Lower lobe of right lung (tissue), 2 donors: ENCODE measurements at regions not wholly inside any gene's neighbourhood (a gene's known extent, or its start where the extent isn't known, plus 50 kb on each side); places are given as distances from the start of the nearest gene placed in this dataset.

Experiments used
- ATAC-seq, 2 donors: fragments of 200-7000 bp; cut with Tn5 transposase; one replicate each; pipeline ENCODE4 v1.9.1; 2020 to 2022; ENCODE audit warnings: mild to moderate bottlenecking in 2 of 2, moderate library complexity in 2 of 2
- DNase-seq: peaks from one replicate; pipeline ENCODE4 v3.0.0-alpha.2; 2020
- H3K27ac ChIP-seq: fragments of 200-600 bp; one replicate; pipeline ENCODE4 v1.8.0; 2022
- H3K27me3 ChIP-seq: fragments of 200-600 bp; one replicate; pipeline ENCODE4 v1.8.0; 2022; ENCODE audit warnings: low read depth
- H3K36me3 ChIP-seq: fragments of 200-600 bp; one replicate; pipeline ENCODE4 v1.8.0; 2022; ENCODE audit warnings: mild to moderate bottlenecking
- H3K4me1 ChIP-seq: fragments of 200-600 bp; one replicate; pipeline ENCODE4 v1.8.0; 2022
- H3K4me3 ChIP-seq: fragments of 200-600 bp; one replicate; pipeline ENCODE4 v1.8.0; 2022; ENCODE audit warnings: mild to moderate bottlenecking
- H3K9me3 ChIP-seq: fragments of 200-600 bp; one replicate; pipeline ENCODE4 v1.8.0; 2022
- intact Hi-C: fragments of 100-400 bp; cut with DNase I; formaldehyde crosslinking; loops from one replicate; pipeline ENCODE4 v1.11.0; 2022
- TF ChIP-seq, protein P1 (sequence below): fragments of 200-600 bp; IDR thresholded peaks from one replicate; pipeline ENCODE4 v1.8.0; 2022; ENCODE audit warnings: antibody characterized with exemption, mild to moderate bottlenecking
- donor health status: DM: no; HTN: yes; CAD: no; lungs with severe emphysema.

DNA sequence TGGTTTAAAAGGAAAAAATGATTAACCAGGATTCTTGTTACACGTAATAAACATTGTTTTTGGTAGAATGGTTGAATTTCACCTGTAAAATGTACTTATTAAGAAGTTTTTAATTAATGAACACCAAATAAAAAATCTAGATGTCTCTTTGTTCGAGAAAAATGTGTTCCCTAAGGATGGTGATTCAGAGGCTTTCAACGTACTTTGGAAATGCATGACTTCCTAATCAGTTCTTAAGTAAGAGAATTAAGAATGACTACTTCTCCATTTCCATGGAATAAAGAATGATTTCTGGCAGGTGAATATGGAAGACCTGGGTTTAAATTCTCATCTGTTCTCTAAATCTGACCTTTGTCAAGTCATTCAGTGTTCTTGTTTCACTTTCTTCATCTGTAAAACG is 428.6 kb downstream of the KCNH5 start:
- TF ChIP-seq, protein P1, sequence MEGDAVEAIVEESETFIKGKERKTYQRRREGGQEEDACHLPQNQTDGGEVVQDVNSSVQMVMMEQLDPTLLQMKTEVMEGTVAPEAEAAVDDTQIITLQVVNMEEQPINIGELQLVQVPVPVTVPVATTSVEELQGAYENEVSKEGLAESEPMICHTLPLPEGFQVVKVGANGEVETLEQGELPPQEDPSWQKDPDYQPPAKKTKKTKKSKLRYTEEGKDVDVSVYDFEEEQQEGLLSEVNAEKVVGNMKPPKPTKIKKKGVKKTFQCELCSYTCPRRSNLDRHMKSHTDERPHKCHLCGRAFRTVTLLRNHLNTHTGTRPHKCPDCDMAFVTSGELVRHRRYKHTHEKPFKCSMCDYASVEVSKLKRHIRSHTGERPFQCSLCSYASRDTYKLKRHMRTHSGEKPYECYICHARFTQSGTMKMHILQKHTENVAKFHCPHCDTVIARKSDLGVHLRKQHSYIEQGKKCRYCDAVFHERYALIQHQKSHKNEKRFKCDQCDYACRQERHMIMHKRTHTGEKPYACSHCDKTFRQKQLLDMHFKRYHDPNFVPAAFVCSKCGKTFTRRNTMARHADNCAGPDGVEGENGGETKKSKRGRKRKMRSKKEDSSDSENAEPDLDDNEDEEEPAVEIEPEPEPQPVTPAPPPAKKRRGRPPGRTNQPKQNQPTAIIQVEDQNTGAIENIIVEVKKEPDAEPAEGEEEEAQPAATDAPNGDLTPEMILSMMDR, result no peak
- no peaks in the 10 kb centered on the region for H3K9me3 ChIP-seq
- H3K4me3 ChIP-seq, result no peak overlapping the region
- H3K27ac ChIP-seq, result no peak overlapping the region
- H3K4me1 ChIP-seq, result no peaks in the 10 kb centered on the region
- DNase-seq (no peak), ATAC-seq (no peak)
- no peaks in the 10 kb centered on the region for H3K27me3 ChIP-seq
- H3K36me3 ChIP-seq, result no peaks in the 10 kb centered on the region
- intact Hi-C loops, result no loop called here

DNA sequence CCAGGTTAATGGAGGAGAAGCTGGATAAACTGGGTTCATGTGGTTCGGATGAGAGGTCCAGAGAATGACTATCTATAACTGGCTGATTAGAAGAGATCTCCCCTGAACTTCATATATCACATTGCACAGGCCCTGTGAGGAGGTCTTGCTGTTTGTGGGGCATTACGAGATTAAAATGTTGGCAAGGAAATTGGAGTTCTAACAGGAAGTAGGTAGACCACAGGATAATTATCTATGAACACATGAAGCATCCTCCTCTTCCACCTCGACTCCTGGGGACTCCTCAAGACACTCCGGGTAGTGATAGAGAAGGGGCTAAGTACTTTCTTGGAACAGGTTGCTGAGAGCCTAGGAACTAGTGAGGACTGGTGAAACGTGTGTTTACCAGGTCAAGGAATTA is 418.8 kb downstream of the KCNH5 start:
- intact Hi-C loops, result no loop called here
- H3K4me3 ChIP-seq, result no peak overlapping the region
- ATAC-seq (no peak), DNase-seq (no peak)
- no peaks in the 10 kb centered on the region for H3K9me3 ChIP-seq
- H3K27ac ChIP-seq, result no peak overlapping the region
- no peaks in the 10 kb centered on the region for H3K4me1 ChIP-seq
- TF ChIP-seq, protein P1, result no peak
- H3K27me3 ChIP-seq, result no peaks in the 10 kb centered on the region
- no peaks in the 10 kb centered on the region for H3K36me3 ChIP-seq

DNA sequence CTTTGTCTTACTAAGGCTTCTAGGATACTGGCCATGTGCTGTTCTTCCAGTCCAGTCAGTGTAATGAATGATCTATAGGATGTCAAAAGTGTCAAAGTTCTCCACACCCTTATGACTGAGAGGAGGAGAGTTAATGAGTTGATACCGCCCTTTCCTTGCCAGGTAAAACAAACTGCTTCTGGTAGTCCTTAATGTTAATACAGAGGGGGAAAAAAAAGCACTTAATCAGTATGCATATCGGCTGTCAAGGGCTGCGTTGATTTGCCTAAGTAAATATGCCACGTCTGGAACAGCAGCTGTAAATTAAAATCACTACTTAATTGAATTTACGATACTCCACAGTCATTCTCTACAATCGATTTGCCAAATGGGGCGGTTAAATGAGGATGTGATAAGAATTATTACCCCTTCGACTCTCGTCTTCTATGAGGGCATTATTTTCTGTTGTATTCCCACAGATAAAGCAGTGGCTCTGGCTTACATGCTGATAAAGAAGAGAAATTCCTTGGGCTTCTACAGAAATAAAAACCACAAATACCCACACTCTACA is 416.0 kb downstream of the KCNH5 start:
- intact Hi-C loops, result no loop called here

DNA sequence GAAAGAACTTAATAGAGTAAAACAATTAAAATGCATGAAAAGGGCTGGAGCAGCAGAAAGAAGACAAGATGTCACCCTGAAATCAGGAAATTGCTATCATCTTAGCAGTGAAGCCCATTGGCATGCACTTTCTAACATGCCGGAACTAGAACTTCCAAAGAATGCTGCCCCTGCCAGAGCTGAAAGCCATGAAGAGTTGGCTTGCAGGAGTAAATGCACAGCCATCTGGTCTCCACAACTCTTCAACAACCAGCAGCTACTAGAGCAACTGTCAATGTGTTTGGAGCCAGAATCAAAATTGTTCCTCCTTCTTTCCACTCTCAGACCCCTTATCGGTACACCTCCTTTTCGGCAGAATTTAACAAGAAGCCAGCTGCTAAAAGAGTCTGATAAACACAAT is 414.1 kb downstream of the KCNH5 start:
- Histone ChIP-seq H3K9me3 (no peaks in the 10 kb centered on the region), H3K4me3 (no peak overlapping the region), H3K27me3 (no peaks in the 10 kb centered on the region), H3K36me3 (no peaks in the 10 kb centered on the region), H3K4me1 (no peaks in the 10 kb centered on the region), H3K27ac (no peak overlapping the region)
- TF ChIP-seq, protein P1, result no peak
- intact Hi-C loops, result no loop called here
- ATAC-seq (no peak), DNase-seq (no peak)

More for the DNA sequence above, 416.0 kb downstream of the KCNH5 start:
- ATAC-seq (no peak), DNase-seq (no peak)
- Histone ChIP-seq H3K36me3 (no peaks in the 10 kb centered on the region), H3K9me3 (no peaks in the 10 kb centered on the region), H3K27ac (no peak overlapping the region), H3K4me1 (no peaks in the 10 kb centered on the region), H3K27me3 (no peaks in the 10 kb centered on the region), H3K4me3 (no peak overlapping the region)
- TF ChIP-seq, protein P1, result no peak

DNA sequence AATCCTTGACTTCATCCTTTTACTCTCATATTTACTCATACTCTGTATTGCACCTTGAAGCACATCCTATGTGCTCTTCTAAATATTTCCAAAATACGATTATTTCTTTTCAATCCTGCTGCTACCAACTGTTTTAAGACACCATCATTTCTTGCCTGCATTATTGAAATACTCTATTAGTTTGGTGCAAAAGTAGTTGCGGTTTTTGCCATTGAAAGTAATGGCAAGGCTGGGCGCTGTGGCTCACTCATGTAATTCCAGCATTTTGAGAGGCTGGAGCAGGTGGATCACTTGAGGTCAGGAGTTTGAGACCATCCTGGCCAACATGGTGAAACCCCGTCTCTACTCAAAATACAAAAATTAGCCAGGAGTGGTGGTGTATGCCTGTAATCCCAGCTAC is 412.5 kb downstream of the KCNH5 start:
- ATAC-seq (no peak), DNase-seq (no peak)
- H3K4me1 ChIP-seq, result no peaks in the 10 kb centered on the region
- H3K27me3 ChIP-seq, result no peaks in the 10 kb centered on the region
- no peaks in the 10 kb centered on the region for H3K36me3 ChIP-seq
- TF ChIP-seq, protein P1, result no peak
- H3K9me3 ChIP-seq, result no peaks in the 10 kb centered on the region
- H3K27ac ChIP-seq, result no peak overlapping the region
- intact Hi-C loops, result no loop called here
- no peak overlapping the region for H3K4me3 ChIP-seq

DNA sequence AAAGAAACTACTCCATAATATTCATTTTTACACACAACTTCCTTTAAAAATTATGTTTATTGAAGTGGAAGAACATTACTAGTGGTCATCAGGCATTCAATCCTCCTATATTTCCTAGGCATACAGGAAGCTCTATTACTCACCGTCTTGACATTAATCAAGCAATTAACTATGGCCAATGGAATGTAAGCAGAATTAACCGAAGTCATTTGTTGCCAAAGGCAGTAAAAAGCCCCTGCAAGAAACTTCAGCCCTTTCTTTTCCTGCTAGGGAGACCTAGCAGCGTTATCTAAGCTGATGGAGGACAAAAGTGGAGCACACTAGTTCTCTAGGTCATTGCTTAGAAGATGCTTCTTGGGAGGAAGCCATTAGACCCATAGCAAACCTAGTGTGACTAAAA is 399.6 kb downstream of the KCNH5 start:
- ATAC-seq (no peak), DNase-seq (no peak)
- TF ChIP-seq, protein P1, result no peak
- Histone ChIP-seq H3K36me3 (no peaks in the 10 kb centered on the region), H3K4me1 (no peaks in the 10 kb centered on the region), H3K27ac (no peak overlapping the region), H3K4me3 (no peak overlapping the region), H3K27me3 (no peaks in the 10 kb centered on the region), H3K9me3 (no peaks in the 10 kb centered on the region)
- intact Hi-C loops, result no loop called here
